GM23248 (cell line): ENCODE measurements at regions not wholly inside any gene's neighbourhood (a gene's known extent, or its start where the extent isn't known, plus 50 kb on each side); places are given as distances from the start of the nearest gene placed in this dataset.

ENCODE experiments used
- DNase-seq: peaks from one replicate; pipeline ENCODE4 v3.0.0-alpha.2; 2015
- H2AFZ ChIP-seq: fragments of 200-600 bp; sonication (generic); 2 replicates; pipeline ENCODE4 v1.6.1; 2016; ENCODE audit warnings: antibody characterized with exemption
- H3F3A ChIP-seq: fragments of 200-600 bp; sonication (generic); 2 replicates; pipeline ENCODE4 v1.6.1; 2016; ENCODE audit warnings: mild to moderate bottlenecking, antibody characterized with exemption, mixed run types; ENCODE audit not compliant: insufficient read depth
- H3K27ac ChIP-seq: fragments of 200-600 bp; sonication (generic); 2 replicates; pipeline ENCODE4 v1.5.1; 2016; ENCODE audit warnings: mild to moderate bottlenecking
- H3K27me3 ChIP-seq: fragments of 200-600 bp; sonication (generic); replicated peaks from 2 replicates; pipeline ENCODE4 v1.6.1; 2016; ENCODE audit warnings: mild to moderate bottlenecking; ENCODE audit not compliant: insufficient read depth
- H3K36me3 ChIP-seq: fragments of 200-600 bp; sonication (generic); 2 replicates; pipeline ENCODE4 v1.6.1; 2016; ENCODE audit warnings: low read depth, mild to moderate bottlenecking
- H3K4me1 ChIP-seq: fragments of 200-600 bp; sonication (generic); 2 replicates; pipeline ENCODE4 v1.6.1; 2016; ENCODE audit warnings: mild to moderate bottlenecking; ENCODE audit not compliant: insufficient read depth
- H3K4me2 ChIP-seq: fragments of 200-600 bp; sonication (generic); one replicate; pipeline ENCODE4 v1.6.1; 2016; ENCODE audit warnings: mild to moderate bottlenecking; ENCODE audit not compliant: unreplicated experiment
- H3K4me3 ChIP-seq: fragments of 200-600 bp; sonication (generic); 2 replicates; pipeline ENCODE4 v1.5.1; 2016; ENCODE audit warnings: mild to moderate bottlenecking
- H3K79me2 ChIP-seq: fragments of 200-600 bp; sonication (generic); 2 replicates; pipeline ENCODE4 v1.6.1; 2016; ENCODE audit warnings: mild to moderate bottlenecking; ENCODE audit not compliant: insufficient read depth
- H3K9ac ChIP-seq: fragments of 200-600 bp; sonication (generic); 2 replicates; pipeline ENCODE4 v1.6.1; 2016; ENCODE audit warnings: mild to moderate bottlenecking
- H3K9me2 ChIP-seq: fragments of 200-600 bp; sonication (generic); 2 replicates; pipeline ENCODE4 v1.6.1; 2016; ENCODE audit warnings: mixed run types, mild to moderate bottlenecking, moderate library complexity; ENCODE audit not compliant: insufficient read depth
- H3K9me3 ChIP-seq: fragments of 200-600 bp; sonication (generic); one replicate; pipeline ENCODE4 v1.6.1; 2017; ENCODE audit warnings: low read depth
- H4K20me1 ChIP-seq: fragments of 200-600 bp; sonication (generic); 2 replicates; pipeline ENCODE4 v1.6.0; 2016; ENCODE audit not compliant: insufficient read depth
- EZH2 ChIP-seq: fragments of 200-600 bp; sonication (generic); IDR thresholded peaks from 2 replicates; pipeline ENCODE4 v1.6.1; 2018; ENCODE audit warnings: antibody characterized with exemption, mild to moderate bottlenecking; ENCODE audit not compliant: insufficient read depth, poor library complexity, severe bottlenecking
- EZH2phosphoT487 ChIP-seq: fragments of 200-600 bp; sonication (generic); IDR thresholded peaks from 2 replicates; pipeline ENCODE4 v1.6.1; 2018; ENCODE audit warnings: antibody characterized with exemption, moderate library complexity, mild to moderate bottlenecking, low read depth; ENCODE audit not compliant: insufficient read depth
- WGBS, 2 experiments: methylation state at CpG; one replicate each; pipeline ENCODE4 v1.1.6; 2015 to 2017; ENCODE audit warnings: low lambda C conversion rate in 2 of 2, low coverage in 1 of 2; ENCODE audit errors: missing lambda C conversion rate in 2 of 2; 5-methylcytosine and 5-hydroxymethylcytosine counted together
- in situ Hi-C: fragments of 300-500 bp; cut with MboI; formaldehyde crosslinking; loops from 2 replicates; pipeline ENCODE4 v1.15.0; 2020

DNA sequence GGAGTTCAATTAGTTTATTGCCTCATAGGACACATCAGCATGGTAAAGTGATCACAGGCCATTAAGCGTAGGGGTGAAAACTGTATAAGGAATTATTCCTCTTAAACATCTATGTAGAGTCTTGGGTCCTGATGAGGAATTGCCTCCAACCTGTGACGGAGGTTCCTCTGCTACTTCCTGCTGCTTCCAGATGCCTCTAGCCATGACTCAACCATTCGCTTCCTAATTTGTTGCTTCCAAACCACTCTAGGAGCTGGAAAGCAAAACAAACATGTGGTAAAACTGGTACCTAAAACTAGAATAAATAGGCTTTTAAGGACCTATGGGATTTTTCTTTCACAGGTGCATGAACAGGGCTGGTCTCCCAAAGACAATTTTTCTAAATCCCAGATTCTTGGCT lies 253.8 kb downstream of the KLF12 start:
- no peaks in the 10 kb centered on the region for H3K9me2 ChIP-seq
- H3F3A ChIP-seq = no peaks in the 10 kb centered on the region
- H2AFZ ChIP-seq = no peak overlapping the region
- H3K4me1 ChIP-seq = no peaks in the 10 kb centered on the region; the same call in 1 of the 2 replicates
- peaks cover 46% of the 10 kb centered on the region for H3K79me2 ChIP-seq
- H3K4me3 ChIP-seq = no peak overlapping the region
- no peak overlapping the region for H3K9ac ChIP-seq
- in situ Hi-C loops = no loop called here
- DNase-seq = no peak
- H3K36me3 ChIP-seq = 0 out of 2 replicates have a peak, but pooled peaks cover 4% of the 10 kb centered on the region
- H3K27me3 ChIP-seq = no peaks in the 10 kb centered on the region
- no peaks in the 10 kb centered on the region for H4K20me1 ChIP-seq
- no peak for TF ChIP-seq EZH2phosphoT487
- no peak for TF ChIP-seq EZH2
- no peak overlapping the region for H3K4me2 ChIP-seq
- H3K9me3 ChIP-seq = no peaks in the 10 kb centered on the region
- H3K27ac ChIP-seq = no peak overlapping the region
- WGBS, 2 experiments = 95 to 98% methylated on average over 3 of the region's 3 CpGs

DNA sequence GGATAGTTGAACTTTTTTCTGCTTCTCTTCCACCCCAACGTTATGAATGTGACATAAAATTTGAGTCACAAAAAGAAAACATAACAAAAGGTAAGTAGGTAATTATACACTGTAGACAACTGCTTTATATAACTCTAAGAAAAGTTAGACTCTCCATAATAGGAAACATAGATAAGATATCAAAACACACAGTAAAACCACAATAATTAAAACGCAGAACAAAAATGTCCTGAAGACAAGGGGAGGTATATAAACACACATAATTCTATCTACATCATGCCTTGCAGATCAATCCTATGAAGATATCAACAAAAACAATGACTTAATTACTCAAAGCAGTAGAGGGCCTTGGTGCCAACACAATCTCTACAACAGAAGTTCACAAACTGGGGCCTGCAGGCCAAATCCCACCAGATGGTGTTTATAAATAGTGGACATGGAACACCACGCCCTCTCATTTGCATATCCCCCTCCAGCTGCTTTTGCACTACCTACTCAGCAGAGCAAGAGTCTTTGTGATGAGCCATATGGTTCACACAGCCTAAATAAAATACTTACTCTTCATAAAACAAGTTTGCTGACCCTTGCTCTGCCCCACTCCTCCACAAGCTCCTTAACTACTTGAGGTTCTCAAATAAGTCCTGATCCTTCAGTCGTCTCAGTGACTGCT lies 254.7 kb downstream of the KLF12 start:
- Histone ChIP-seq H3K27me3 (no peaks in the 10 kb centered on the region), H3K4me2 (no peak overlapping the region), H3K4me1 (no peaks in the 10 kb centered on the region; the same call in 1 of the 2 replicates), H3K9me3 (no peaks in the 10 kb centered on the region), H3K79me2 (peaks cover 46% of the 10 kb centered on the region), H3K9me2 (no peaks in the 10 kb centered on the region), H2AFZ (no peak overlapping the region), H3F3A (no peaks in the 10 kb centered on the region), H3K36me3 (0 out of 2 replicates have a peak, but pooled peaks cover 4% of the 10 kb centered on the region), H3K9ac (no peak overlapping the region), H4K20me1 (no peaks in the 10 kb centered on the region), H3K27ac (no peak overlapping the region), H3K4me3 (no peak overlapping the region)
- in situ Hi-C loops = no loop called here
- no peak for DNase-seq
- WGBS, 2 experiments = 70 to 73% methylated on average over 4 of the region's 4 CpGs
- TF ChIP-seq EZH2 (no peak), EZH2phosphoT487 (no peak)

DNA sequence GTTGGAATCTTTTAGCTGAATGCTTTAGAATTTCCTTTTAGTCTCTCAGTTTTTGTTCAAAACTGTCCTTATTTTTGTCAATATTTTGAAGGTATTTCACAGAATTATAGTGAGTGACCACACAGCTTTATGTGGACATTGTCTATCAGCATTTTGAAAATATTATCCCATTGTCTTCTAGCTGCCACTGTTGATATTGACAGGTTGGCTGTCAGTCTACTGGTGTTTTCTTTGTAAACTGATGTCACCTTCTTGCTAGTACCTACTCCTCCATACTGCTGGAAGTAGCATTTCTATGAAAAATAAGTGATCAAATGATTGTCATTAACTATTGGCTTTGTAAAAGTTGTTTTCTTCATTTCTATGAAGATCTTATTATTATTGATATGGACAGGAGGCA lies 256.8 kb downstream of the KLF12 start:
- Histone ChIP-seq H3K79me2 (peaks cover 49% of the 10 kb centered on the region), H3K36me3 (0 out of 2 replicates have a peak, but pooled peaks cover 4% of the 10 kb centered on the region), H3K4me3 (no peak overlapping the region), H3K27ac (no peak overlapping the region), H3K9me2 (no peaks in the 10 kb centered on the region), H3K9ac (no peak overlapping the region), H3K4me2 (no peak overlapping the region), H3K27me3 (no peaks in the 10 kb centered on the region), H4K20me1 (no peaks in the 10 kb centered on the region), H3F3A (0 out of 2 replicates have a peak, but pooled peaks cover under 1% of the 10 kb centered on the region), H3K9me3 (no peaks in the 10 kb centered on the region), H3K4me1 (no peaks in the 10 kb centered on the region; the same call in 1 of the 2 replicates), H2AFZ (no peak overlapping the region)
- in situ Hi-C loops = no loop called here
- peak; percentile 10 for DNase-seq
- TF ChIP-seq EZH2 (no peak), EZH2phosphoT487 (no peak)

DNA sequence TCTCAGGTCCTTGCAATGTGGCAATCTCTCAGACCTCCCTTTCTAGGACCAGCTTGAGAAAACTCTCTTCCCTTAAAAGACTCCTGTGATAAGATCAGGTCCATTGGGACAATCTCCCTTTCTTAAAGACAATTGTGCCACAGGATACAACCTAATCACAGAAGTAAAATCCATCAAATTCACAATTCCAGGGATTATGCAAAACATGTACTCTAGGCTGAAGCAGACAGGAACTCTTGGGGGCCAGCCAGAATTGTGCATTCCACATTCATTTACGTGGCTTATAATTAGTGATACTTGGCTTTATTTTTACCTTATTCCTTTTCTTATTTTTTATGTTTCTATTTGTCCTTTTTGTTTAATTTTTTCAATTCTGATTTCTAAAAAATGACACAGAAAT lies 257.9 kb downstream of the KLF12 start:
- Histone ChIP-seq H3K4me2 (no peak overlapping the region), H3K9me3 (no peaks in the 10 kb centered on the region), H3K79me2 (peaks cover 46% of the 10 kb centered on the region), H3K9me2 (no peaks in the 10 kb centered on the region), H3F3A (peaks cover 8% of the 10 kb centered on the region; the same call in 1 of the 2 replicates), H3K36me3 (0 out of 2 replicates have a peak, but pooled peaks cover 4% of the 10 kb centered on the region), H2AFZ (no peak overlapping the region), H3K27me3 (no peaks in the 10 kb centered on the region), H3K9ac (no peak overlapping the region), H3K4me3 (no peak overlapping the region), H3K4me1 (peaks cover 4% of the 10 kb centered on the region; the same call in 1 of the 2 replicates), H4K20me1 (no peaks in the 10 kb centered on the region), H3K27ac (no peak overlapping the region)
- in situ Hi-C loops = no loop called here
- WGBS, 2 experiments = 58% methylated on average over 1 of the region's 1 CpG
- DNase-seq = peak; percentile 51
- TF ChIP-seq EZH2 = no peak
- no peak for TF ChIP-seq EZH2phosphoT487
